ENCODE measurements at regions not wholly inside any gene's neighbourhood (a gene's known extent, or its start where the extent isn't known, plus 50 kb on each side); places are given as distances from the start of the nearest gene placed in this dataset.

DNA sequence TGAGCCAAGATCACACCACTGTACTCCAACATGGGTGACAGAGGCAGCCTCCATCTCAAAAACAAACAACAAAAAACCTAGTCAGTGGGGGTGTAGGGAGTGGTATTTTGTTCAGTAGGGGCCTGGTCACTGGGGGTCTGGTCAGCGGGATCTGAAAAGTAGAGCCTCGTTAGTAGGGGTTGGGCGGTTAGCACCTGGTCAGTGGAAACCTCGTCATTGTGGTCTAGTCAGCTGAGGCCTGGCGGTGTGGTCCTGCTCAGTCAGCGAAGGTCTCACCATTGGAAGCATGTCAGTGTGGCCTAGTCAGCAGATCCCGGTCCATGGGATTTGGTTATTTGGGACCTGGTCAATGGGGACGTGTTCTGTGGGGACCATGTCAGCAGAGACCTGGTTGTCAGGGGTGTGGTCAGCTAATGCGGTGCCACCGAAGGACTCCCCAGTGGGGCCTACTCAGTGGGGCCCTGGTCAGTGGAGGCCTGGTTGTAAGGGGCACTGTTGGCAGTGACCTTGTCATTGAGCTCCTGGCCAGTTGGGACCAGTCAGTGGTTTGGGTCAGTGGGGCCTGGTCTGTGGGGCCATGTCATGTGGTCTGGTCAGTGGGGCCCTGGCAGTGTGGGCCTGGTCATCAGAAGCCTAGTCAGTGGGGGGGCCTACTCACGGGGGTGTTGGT, 63.0 kb upstream of the TPM4 start:
- no peaks in the 10 kb centered on the region for H3K4me1 ChIP-seq (ENCODE audit: control insufficient read depth, insufficient read depth, low read length)
- TF ChIP-seq ZBTB1 (tag by site-specific recombination; IDR thresholded peaks at IDR 0.05) = no peak
- TF ChIP-seq ZNF701 (tag by site-specific recombination; IDR thresholded peaks at IDR 0.05) = no peak
- TF ChIP-seq ZNF184 (tag by site-specific recombination; IDR thresholded peaks at IDR 0.05) = no peak
- TF ChIP-seq, protein P1, sequence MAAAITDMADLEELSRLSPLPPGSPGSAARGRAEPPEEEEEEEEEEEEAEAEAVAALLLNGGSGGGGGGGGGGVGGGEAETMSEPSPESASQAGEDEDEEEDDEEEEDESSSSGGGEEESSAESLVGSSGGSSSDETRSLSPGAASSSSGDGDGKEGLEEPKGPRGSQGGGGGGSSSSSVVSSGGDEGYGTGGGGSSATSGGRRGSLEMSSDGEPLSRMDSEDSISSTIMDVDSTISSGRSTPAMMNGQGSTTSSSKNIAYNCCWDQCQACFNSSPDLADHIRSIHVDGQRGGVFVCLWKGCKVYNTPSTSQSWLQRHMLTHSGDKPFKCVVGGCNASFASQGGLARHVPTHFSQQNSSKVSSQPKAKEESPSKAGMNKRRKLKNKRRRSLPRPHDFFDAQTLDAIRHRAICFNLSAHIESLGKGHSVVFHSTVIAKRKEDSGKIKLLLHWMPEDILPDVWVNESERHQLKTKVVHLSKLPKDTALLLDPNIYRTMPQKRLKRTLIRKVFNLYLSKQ (tag by site-specific recombination; IDR thresholded peaks at IDR 0.05; ENCODE audit: borderline replicate concordance) = no peak
- TF ChIP-seq ZNF274 (IDR thresholded peaks at IDR 0.05; ENCODE audit: low read length) = no peak
- no peak for TF ChIP-seq ZNF274 (tag by site-specific recombination; IDR thresholded peaks at IDR 0.05; ENCODE audit: borderline replicate concordance)
- no peak for TF ChIP-seq ZIC2 (tag by site-specific recombination; IDR thresholded peaks at IDR 0.05)
- no peak for TF ChIP-seq ZNF146 (tag by site-specific recombination; IDR thresholded peaks at IDR 0.05)
- H3K36me3 ChIP-seq (ENCODE audit: control insufficient read depth in 2 of 2, insufficient read depth in 1 of 2, low read length in 2 of 2) = no peaks in the 10 kb centered on the region
- POLR2A ChIA-PET = no interaction called here
- CTCF ChIA-PET = no interaction called here
- H3K4me3 ChIP-seq (ENCODE audit: low read depth, low read length) = no peak overlapping the region
- no peak overlapping the region for H3K27ac ChIP-seq (ENCODE audit: extremely low read depth, low read depth, low read length)
- H3K9me3 ChIP-seq (ENCODE audit: control insufficient read depth, insufficient read depth, low read depth, low read length) = no peaks in the 10 kb centered on the region

DNA sequence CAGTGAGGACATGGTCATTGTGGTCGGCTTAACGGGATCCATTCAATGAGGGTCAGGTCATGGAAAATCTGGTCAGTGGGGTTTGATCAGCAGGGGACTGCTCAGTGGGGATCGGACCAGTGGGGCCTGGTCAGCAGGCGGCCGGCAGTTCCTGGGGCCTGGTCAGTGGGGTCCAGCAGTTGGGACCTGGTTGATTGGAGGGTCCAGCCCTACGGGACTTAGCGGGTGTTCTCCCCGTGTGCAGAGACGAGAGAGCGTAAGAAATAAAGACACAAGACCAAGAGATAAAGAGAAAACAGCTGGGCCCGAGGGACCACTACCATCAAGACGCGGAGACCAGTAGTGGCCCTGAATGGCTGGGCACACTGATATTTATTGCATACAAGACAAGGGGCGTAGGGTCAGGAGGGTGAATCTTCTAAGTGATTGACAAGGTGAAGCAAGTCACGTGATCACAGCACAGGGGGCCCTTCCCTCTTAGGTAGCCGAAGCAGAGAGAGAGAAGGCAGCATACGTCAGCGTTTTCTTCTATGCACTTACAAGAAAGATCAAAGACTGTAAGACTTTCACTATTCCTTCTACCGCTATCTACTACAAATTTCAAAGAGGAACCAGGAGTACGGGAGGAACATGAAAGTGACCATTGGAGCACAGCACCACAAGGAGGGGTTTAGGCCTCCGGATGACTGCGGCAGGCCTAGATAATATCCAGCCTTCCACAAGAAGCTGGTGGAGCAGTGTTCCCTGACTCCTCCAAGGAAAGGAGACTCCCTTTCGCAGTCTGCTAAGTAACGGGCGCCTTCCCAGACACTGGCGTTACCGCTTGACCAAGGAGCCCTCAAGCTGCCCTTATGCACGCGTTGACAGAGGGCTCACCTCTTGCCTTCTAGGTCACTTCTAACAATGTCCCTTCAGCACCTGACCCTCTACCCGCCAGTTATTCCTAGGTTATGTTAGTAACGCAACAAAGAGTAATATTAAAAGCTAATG, 62.1 kb upstream of the TPM4 start:
- Histone ChIP-seq H3K4me3 (ENCODE audit: low read depth, low read length) (no peak overlapping the region), H3K9me3 (ENCODE audit: control insufficient read depth, insufficient read depth, low read depth, low read length) (no peaks in the 10 kb centered on the region), H3K27ac (ENCODE audit: extremely low read depth, low read depth, low read length) (no peak overlapping the region), H3K4me1 (ENCODE audit: control insufficient read depth, insufficient read depth, low read length) (no peaks in the 10 kb centered on the region), H3K36me3 (ENCODE audit: control insufficient read depth in 2 of 2, insufficient read depth in 1 of 2, low read length in 2 of 2) (no peaks in the 10 kb centered on the region)
- POLR2A ChIA-PET = no interaction called here
- CTCF ChIA-PET = no interaction called here
- TF ChIP-seq ZNF132 (tag by site-specific recombination; IDR thresholded peaks at IDR 0.05; ENCODE audit: borderline replicate concordance) = no peak
- no peak for TF ChIP-seq ZBTB21 (tag by site-specific recombination; IDR thresholded peaks at IDR 0.05)
- no peak for TF ChIP-seq ZNF654 (tag by site-specific recombination; IDR thresholded peaks at IDR 0.05; ENCODE audit: low read depth)
- no peak for TF ChIP-seq FEZF1 (tag by site-specific recombination; IDR thresholded peaks at IDR 0.05)
- TF ChIP-seq ZNF221 (tag by site-specific recombination; IDR thresholded peaks at IDR 0.05; ENCODE audit: borderline replicate concordance) = no peak
- TF ChIP-seq ZFP41 (tag by site-specific recombination; IDR thresholded peaks at IDR 0.05; ENCODE audit: borderline replicate concordance) = no peak
- TF ChIP-seq GLIS1 (tag by site-specific recombination; IDR thresholded peaks at IDR 0.05) = no peak
- no peak for TF ChIP-seq ZNF701 (tag by site-specific recombination; IDR thresholded peaks at IDR 0.05)
- no peak for TF ChIP-seq ZNF174 (tag by site-specific recombination; IDR thresholded peaks at IDR 0.05)
- TF ChIP-seq ZNF677 (tag by site-specific recombination; IDR thresholded peaks at IDR 0.05) = no peak
- no peak for TF ChIP-seq GLI2 (tag by site-specific recombination; IDR thresholded peaks at IDR 0.05; ENCODE audit: borderline replicate concordance, low read depth)
- TF ChIP-seq, protein P2, sequence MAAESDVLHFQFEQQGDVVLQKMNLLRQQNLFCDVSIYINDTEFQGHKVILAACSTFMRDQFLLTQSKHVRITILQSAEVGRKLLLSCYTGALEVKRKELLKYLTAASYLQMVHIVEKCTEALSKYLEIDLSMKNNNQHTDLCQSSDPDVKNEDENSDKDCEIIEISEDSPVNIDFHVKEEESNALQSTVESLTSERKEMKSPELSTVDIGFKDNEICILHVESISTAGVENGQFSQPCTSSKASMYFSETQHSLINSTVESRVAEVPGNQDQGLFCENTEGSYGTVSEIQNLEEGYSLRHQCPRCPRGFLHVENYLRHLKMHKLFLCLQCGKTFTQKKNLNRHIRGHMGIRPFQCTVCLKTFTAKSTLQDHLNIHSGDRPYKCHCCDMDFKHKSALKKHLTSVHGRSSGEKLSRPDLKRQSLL (tag by site-specific recombination; IDR thresholded peaks at IDR 0.05) = no peak
- TF ChIP-seq YY2 (tag by site-specific recombination; IDR thresholded peaks at IDR 0.05) = no peak
- TF ChIP-seq, protein P3, sequence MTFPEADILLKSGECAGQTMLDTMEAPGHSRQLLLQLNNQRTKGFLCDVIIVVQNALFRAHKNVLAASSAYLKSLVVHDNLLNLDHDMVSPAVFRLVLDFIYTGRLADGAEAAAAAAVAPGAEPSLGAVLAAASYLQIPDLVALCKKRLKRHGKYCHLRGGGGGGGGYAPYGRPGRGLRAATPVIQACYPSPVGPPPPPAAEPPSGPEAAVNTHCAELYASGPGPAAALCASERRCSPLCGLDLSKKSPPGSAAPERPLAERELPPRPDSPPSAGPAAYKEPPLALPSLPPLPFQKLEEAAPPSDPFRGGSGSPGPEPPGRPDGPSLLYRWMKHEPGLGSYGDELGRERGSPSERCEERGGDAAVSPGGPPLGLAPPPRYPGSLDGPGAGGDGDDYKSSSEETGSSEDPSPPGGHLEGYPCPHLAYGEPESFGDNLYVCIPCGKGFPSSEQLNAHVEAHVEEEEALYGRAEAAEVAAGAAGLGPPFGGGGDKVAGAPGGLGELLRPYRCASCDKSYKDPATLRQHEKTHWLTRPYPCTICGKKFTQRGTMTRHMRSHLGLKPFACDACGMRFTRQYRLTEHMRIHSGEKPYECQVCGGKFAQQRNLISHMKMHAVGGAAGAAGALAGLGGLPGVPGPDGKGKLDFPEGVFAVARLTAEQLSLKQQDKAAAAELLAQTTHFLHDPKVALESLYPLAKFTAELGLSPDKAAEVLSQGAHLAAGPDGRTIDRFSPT (tag by site-specific recombination; IDR thresholded peaks at IDR 0.05) = no peak
- TF ChIP-seq, protein P4, sequence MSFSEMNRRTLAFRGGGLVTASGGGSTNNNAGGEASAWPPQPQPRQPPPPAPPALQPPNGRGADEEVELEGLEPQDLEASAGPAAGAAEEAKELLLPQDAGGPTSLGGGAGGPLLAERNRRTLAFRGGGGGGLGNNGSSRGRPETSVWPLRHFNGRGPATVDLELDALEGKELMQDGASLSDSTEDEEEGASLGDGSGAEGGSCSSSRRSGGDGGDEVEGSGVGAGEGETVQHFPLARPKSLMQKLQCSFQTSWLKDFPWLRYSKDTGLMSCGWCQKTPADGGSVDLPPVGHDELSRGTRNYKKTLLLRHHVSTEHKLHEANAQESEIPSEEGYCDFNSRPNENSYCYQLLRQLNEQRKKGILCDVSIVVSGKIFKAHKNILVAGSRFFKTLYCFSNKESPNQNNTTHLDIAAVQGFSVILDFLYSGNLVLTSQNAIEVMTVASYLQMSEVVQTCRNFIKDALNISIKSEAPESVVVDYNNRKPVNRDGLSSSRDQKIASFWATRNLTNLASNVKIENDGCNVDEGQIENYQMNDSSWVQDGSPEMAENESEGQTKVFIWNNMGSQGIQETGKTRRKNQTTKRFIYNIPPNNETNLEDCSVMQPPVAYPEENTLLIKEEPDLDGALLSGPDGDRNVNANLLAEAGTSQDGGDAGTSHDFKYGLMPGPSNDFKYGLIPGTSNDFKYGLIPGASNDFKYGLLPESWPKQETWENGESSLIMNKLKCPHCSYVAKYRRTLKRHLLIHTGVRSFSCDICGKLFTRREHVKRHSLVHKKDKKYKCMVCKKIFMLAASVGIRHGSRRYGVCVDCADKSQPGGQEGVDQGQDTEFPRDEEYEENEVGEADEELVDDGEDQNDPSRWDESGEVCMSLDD (tag by site-specific recombination; IDR thresholded peaks at IDR 0.05) = no peak
- no peak for TF ChIP-seq ZNF214 (tag by site-specific recombination; IDR thresholded peaks at IDR 0.05; ENCODE audit: borderline replicate concordance)
- TF ChIP-seq ZNF529 (tag by site-specific recombination; IDR thresholded peaks at IDR 0.05; ENCODE audit: insufficient replicate concordance) = no peak
- TF ChIP-seq ZNF391 (tag by site-specific recombination; IDR thresholded peaks at IDR 0.05; ENCODE audit: borderline replicate concordance, low read depth) = no peak
- no peak for TF ChIP-seq ZNF521 (tag by site-specific recombination; IDR thresholded peaks at IDR 0.05)
